Panc1 (cell line): ENCODE measurements at regions not wholly inside any gene's neighbourhood (a gene's known extent, or its start where the extent isn't known, plus 50 kb on each side); places are given as distances from the start of the nearest gene placed in this dataset.

Source experiments
- ATAC-seq: fragments of 200-7000 bp; cut with Tn5 transposase; 2 replicates; pipeline ENCODE4 v1.9.1; 2020; ENCODE audit warnings: mild to moderate bottlenecking, moderate library complexity
- BruUV-seq: library from RNA; stranded (reverse); fragments of 400-500 nt; replicated peaks from 2 replicates; lab custom pipeline; 2021; lab: Mats Ljungman, UMichigan
- CTCF ChIA-PET: fragments of 300-600 bp; sonication (Branson Sonifier 250); formaldehyde crosslinking; loops from one replicate; lab custom pipeline; 2022; ENCODE audit warnings: antibody characterized with exemption; lab: Charles Lee
- POLR2A ChIA-PET: fragments of 300-600 bp; sonication (Branson Sonifier 250); formaldehyde crosslinking; loops from one replicate; lab custom pipeline; 2022; ENCODE audit warnings: antibody characterized with exemption; lab: Charles Lee
- DNase-seq: peaks from one replicate; pipeline ENCODE4 v3.0.0-alpha.2; 2010; ENCODE audit warnings: low read depth, low spot score
- H3K27ac ChIP-seq: 2 replicates; pipeline ENCODE4 v1.5.1; 2011; ENCODE audit warnings: mild to moderate bottlenecking, low read length, inconsistent platforms
- H3K27me3 ChIP-seq: fragments of 200-500 bp; sonication (Bioruptor generic); 2 replicates; pipeline ENCODE4 v1.6.0; 2014; ENCODE audit warnings: low read length, inconsistent platforms; ENCODE audit not compliant: control insufficient read depth, insufficient read depth
- H3K36me3 ChIP-seq: fragments of 200-500 bp; sonication (Bioruptor generic); 2 replicates; pipeline ENCODE4 v1.5.1; 2014; ENCODE audit warnings: inconsistent platforms, mild to moderate bottlenecking, low read length, moderate library complexity; ENCODE audit not compliant: control insufficient read depth, insufficient read depth
- H3K4me1 ChIP-seq: 2 replicates; pipeline ENCODE4 v1.5.1; 2011; ENCODE audit warnings: inconsistent platforms, mild to moderate bottlenecking, low read length, moderate library complexity; ENCODE audit not compliant: control insufficient read depth, insufficient read depth
- H3K4me3 ChIP-seq, 2 experiments: 2 replicates each; pipeline ENCODE4 v1.5.1; 2011 to 2012; ENCODE audit warnings: low read depth in 2 of 2, low read length in 2 of 2, mild to moderate bottlenecking in 2 of 2, inconsistent platforms in 1 of 2, moderate library complexity in 1 of 2
- H3K9me3 ChIP-seq: fragments of 200-500 bp; sonication (Bioruptor generic); 2 replicates; pipeline ENCODE4 v1.5.1; 2014; ENCODE audit warnings: low read depth, mild to moderate bottlenecking, inconsistent platforms, low read length, moderate library complexity; ENCODE audit not compliant: control insufficient read depth, insufficient read depth
- CTCF ChIP-seq: fragments of 450-650 bp; IDR thresholded peaks from 2 replicates; pipeline ENCODE4 v1.5.1; 2017; ENCODE audit warnings: mild to moderate bottlenecking
- POLR2AphosphoS5 ChIP-seq: IDR thresholded peaks from 2 replicates; pipeline ENCODE4 v1.6.1; 2012; ENCODE audit warnings: mild to moderate bottlenecking, low read depth, low read length, moderate library complexity
- SIN3A ChIP-seq: IDR thresholded peaks from 2 replicates; pipeline ENCODE4 v1.6.1; 2012; ENCODE audit warnings: low read depth, mild to moderate bottlenecking, low read length, moderate library complexity, borderline replicate concordance; ENCODE audit not compliant: insufficient read depth
- TCF7L2 ChIP-seq: IDR thresholded peaks from 2 replicates; pipeline ENCODE4 v1.6.1; 2011; ENCODE audit warnings: mild to moderate bottlenecking, low read depth, low read length, inconsistent platforms
- in situ Hi-C: cut with HindIII; loops from 2 replicates; pipeline ENCODE4 v1.10.0; 2016; ENCODE audit warnings: low sequenced_read_pairs, low pct_unique_long_range_greater_than_20kb
- intact Hi-C: fragments of 100-400 bp; cut with micrococcal nuclease; formaldehyde crosslinking; loops from one replicate; pipeline ENCODE4 v1.10.0; 2022; ENCODE audit not compliant: unreplicated experiment
- TF ChIP-seq, protein P1 (sequence below), 2 experiments: IDR thresholded peaks; 2 replicates each; pipeline ENCODE4 v1.6.1; 2011 to 2012; ENCODE audit warnings: low read depth in 2 of 2, control low read depth in 1 of 2, low read length in 1 of 2, mild to moderate bottlenecking in 1 of 2, moderate library complexity in 1 of 2; ENCODE audit not compliant: insufficient read depth in 1 of 2

DNA sequence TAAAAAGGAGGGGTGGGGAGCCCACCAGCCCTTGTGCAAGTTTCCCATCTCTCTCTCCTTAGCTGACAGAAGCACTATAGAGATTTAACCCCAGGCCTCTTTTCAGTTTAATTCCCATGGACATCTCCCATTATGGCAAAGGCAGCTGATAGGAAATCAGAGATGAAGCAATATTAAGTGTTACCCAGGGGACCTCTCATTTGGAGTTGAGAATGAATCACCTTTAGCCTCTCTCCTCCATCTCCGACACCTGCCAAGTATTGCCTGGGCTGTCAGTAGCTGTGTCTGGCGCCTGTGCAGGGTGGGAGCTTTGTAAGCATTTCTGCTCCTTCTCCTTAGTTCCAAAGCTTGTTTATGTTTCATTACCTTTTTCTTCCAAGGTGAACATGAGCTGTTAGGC, 109.0 kb downstream of the AQP4 start:
- ChIA-PET POLR2A (interaction anchor here (0.6 kb wide), 1 partner anchor 100 kb away, joined by 5 read pairs; no protein-coding TSS in a partner anchor), CTCF (no interaction called here)
- ATAC-seq (no peak), DNase-seq (no peak)
- Histone ChIP-seq H3K27ac (no peak overlapping the region), H3K36me3 (no peaks in the 10 kb centered on the region), H3K27me3 (0 out of 2 replicates have a peak, but pooled peaks cover 2% of the 10 kb centered on the region), H3K4me1 (no peaks in the 10 kb centered on the region), H3K9me3 (no peaks in the 10 kb centered on the region), H3K4me3 (no peak overlapping the region)
- in situ Hi-C loops: no loop called here
- no TSS peak for BruUV-seq
- TF ChIP-seq POLR2AphosphoS5: no peak
- intact Hi-C loops: no loop called here

- peak overlapping the region in 1 of 2 experiments; percentile 21; a peak in 2 of 4 replicates for H3K4me3 ChIP-seq
- intact Hi-C loops (no loop called here), in situ Hi-C loops (no loop called here)
- peak; percentile 45; the same call in 1 of the 2 replicates for ATAC-seq
- no peaks in the 10 kb centered on the region for H3K36me3 ChIP-seq
- DNase-seq: peak; percentile 38
- H3K27me3 ChIP-seq: no peaks in the 10 kb centered on the region
- no TSS peak for BruUV-seq
- no peaks in the 10 kb centered on the region for H3K9me3 ChIP-seq
- ChIA-PET CTCF (no interaction called here), POLR2A (no interaction called here)
- H3K27ac ChIP-seq: no peak overlapping the region
- TF ChIP-seq TCF7L2 (no peak), POLR2AphosphoS5 (no peak), CTCF (no peak)
- TF ChIP-seq, protein P1, sequence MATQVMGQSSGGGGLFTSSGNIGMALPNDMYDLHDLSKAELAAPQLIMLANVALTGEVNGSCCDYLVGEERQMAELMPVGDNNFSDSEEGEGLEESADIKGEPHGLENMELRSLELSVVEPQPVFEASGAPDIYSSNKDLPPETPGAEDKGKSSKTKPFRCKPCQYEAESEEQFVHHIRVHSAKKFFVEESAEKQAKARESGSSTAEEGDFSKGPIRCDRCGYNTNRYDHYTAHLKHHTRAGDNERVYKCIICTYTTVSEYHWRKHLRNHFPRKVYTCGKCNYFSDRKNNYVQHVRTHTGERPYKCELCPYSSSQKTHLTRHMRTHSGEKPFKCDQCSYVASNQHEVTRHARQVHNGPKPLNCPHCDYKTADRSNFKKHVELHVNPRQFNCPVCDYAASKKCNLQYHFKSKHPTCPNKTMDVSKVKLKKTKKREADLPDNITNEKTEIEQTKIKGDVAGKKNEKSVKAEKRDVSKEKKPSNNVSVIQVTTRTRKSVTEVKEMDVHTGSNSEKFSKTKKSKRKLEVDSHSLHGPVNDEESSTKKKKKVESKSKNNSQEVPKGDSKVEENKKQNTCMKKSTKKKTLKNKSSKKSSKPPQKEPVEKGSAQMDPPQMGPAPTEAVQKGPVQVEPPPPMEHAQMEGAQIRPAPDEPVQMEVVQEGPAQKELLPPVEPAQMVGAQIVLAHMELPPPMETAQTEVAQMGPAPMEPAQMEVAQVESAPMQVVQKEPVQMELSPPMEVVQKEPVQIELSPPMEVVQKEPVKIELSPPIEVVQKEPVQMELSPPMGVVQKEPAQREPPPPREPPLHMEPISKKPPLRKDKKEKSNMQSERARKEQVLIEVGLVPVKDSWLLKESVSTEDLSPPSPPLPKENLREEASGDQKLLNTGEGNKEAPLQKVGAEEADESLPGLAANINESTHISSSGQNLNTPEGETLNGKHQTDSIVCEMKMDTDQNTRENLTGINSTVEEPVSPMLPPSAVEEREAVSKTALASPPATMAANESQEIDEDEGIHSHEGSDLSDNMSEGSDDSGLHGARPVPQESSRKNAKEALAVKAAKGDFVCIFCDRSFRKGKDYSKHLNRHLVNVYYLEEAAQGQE (IDR thresholded peaks at IDR 0.05; ENCODE audit: insufficient read depth in 1 of 2, low read depth in 2 of 2, low read length in 1 of 2): no peak
- 0 out of 2 replicates have a peak, but pooled peaks cover 5% of the 10 kb centered on the region for H3K4me1 ChIP-seq
Observed at GRCh38 chr18:26746826-26747475, 118.6 kb downstream of the AQP4 start.

- Histone ChIP-seq H3K27me3 (no peaks in the 10 kb centered on the region), H3K9me3 (no peaks in the 10 kb centered on the region), H3K27ac (no peak overlapping the region), H3K36me3 (no peaks in the 10 kb centered on the region), H3K4me3 (peak overlapping the region in 1 of 2 experiments; percentile 21; a peak in 2 of 4 replicates), H3K4me1 (0 out of 2 replicates have a peak, but pooled peaks cover 5% of the 10 kb centered on the region)
- CTCF ChIA-PET: no interaction called here
- ATAC-seq (peak; percentile 75), DNase-seq (no peak)
- TF ChIP-seq CTCF (no peak), POLR2AphosphoS5 (no peak), TCF7L2 (no peak), SIN3A (no peak)
- TF ChIP-seq, protein P1 (IDR thresholded peaks at IDR 0.05; ENCODE audit: insufficient read depth in 1 of 2, low read depth in 2 of 2, low read length in 1 of 2): no peak
- BruUV-seq: no TSS peak
- in situ Hi-C loops: no loop called here
- POLR2A ChIA-PET: no interaction called here
- intact Hi-C loops: no loop called here
Observed at GRCh38 chr18:26746398-26746797, 119.1 kb downstream of the AQP4 start.
